ENCODE measurements at regions not wholly inside any gene's neighbourhood (a gene's known extent, or its start where the extent isn't known, plus 50 kb on each side); places are given as distances from the start of the nearest gene placed in this dataset.

DNA sequence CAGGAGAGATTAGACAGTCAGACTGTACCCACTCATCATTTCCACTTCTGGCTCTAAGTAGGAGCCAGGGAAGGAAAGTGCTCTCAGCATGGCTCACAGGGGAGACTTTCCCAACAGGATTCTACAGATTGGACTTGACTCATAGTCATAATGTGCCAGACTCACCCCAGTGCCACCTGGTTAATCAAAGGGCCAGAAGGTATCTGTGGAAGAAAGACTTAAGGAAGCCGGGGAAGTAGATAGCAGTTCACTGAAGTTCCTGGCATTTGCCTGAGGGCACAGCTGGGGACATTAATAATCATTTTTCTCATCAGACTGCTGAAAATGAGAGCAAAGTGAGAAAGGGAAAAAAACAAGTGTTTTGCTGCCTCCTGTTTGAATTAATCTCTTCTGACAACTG lies 717.5 kb downstream of the TUSC7 start:
- 92 to 100% methylated on average over 1 of the region's 1 CpG for WGBS, 2 donors (ENCODE audit: low coverage in 1 of 2)
- Histone ChIP-seq H3K36me3 (no peaks in the 10 kb centered on the region), H3K4me1 (no peaks in the 10 kb centered on the region), H3K27me3 (no peaks in the 10 kb centered on the region), H3K9me3 (no peaks in the 10 kb centered on the region), H3K4me3 (no peak overlapping the region), H3K27ac (no peak overlapping the region)
- TF ChIP-seq POLR2A (IDR thresholded peaks at IDR 0.05) (no peak), POLR2AphosphoS5 (IDR thresholded peaks at IDR 0.05) (no peak), EP300 (IDR thresholded peaks at IDR 0.05; ENCODE audit: low read depth) (no peak)
- TF ChIP-seq, protein P1, sequence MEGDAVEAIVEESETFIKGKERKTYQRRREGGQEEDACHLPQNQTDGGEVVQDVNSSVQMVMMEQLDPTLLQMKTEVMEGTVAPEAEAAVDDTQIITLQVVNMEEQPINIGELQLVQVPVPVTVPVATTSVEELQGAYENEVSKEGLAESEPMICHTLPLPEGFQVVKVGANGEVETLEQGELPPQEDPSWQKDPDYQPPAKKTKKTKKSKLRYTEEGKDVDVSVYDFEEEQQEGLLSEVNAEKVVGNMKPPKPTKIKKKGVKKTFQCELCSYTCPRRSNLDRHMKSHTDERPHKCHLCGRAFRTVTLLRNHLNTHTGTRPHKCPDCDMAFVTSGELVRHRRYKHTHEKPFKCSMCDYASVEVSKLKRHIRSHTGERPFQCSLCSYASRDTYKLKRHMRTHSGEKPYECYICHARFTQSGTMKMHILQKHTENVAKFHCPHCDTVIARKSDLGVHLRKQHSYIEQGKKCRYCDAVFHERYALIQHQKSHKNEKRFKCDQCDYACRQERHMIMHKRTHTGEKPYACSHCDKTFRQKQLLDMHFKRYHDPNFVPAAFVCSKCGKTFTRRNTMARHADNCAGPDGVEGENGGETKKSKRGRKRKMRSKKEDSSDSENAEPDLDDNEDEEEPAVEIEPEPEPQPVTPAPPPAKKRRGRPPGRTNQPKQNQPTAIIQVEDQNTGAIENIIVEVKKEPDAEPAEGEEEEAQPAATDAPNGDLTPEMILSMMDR (IDR thresholded peaks at IDR 0.05): no peak
- intact Hi-C loops (cut with DNase I; ENCODE audit: low total_unique reads) (no loop called here), in situ Hi-C loops (cut with MboI; ENCODE audit: low pct_ligation_motif_present in 1 of 4, low pct_unique_long_range_greater_than_20kb in 1 of 4, low sequenced_read_pairs in 3 of 4) (no loop called here)
- DNase-seq: no peak

GRCh38 chr3:117433427-117433826 lies 723.8 kb downstream of the TUSC7 start:
- no peaks in the 10 kb centered on the region for H3K4me1 ChIP-seq
- WGBS, 2 donors (ENCODE audit: low coverage in 1 of 2): 36 to 43% methylated on average over 1 of the region's 1 CpG
- TF ChIP-seq, protein P1 (IDR thresholded peaks at IDR 0.05): no peak
- TF ChIP-seq POLR2A (IDR thresholded peaks at IDR 0.05) (no peak), EP300 (IDR thresholded peaks at IDR 0.05; ENCODE audit: low read depth) (no peak), POLR2AphosphoS5 (IDR thresholded peaks at IDR 0.05) (no peak)
- DNase-seq: no peak
- H3K27ac ChIP-seq: no peak overlapping the region
- no peaks in the 10 kb centered on the region for H3K36me3 ChIP-seq
- intact Hi-C loops (cut with DNase I; ENCODE audit: low total_unique reads) (no loop called here), in situ Hi-C loops (cut with MboI; ENCODE audit: low pct_ligation_motif_present in 1 of 4, low pct_unique_long_range_greater_than_20kb in 1 of 4, low sequenced_read_pairs in 3 of 4) (no loop called here)
- no peaks in the 10 kb centered on the region for H3K9me3 ChIP-seq
- no peak overlapping the region for H3K4me3 ChIP-seq
- no peaks in the 10 kb centered on the region for H3K27me3 ChIP-seq

GRCh38 chr3:117434661-117435412 lies 725.3 kb downstream of the TUSC7 start:
- DNase-seq: no peak
- TF ChIP-seq POLR2AphosphoS5 (IDR thresholded peaks at IDR 0.05): no peak
- no peak for TF ChIP-seq EP300 (IDR thresholded peaks at IDR 0.05; ENCODE audit: low read depth)
- TF ChIP-seq, protein P1 (IDR thresholded peaks at IDR 0.05): no peak
- TF ChIP-seq POLR2A (IDR thresholded peaks at IDR 0.05): no peak

DNA sequence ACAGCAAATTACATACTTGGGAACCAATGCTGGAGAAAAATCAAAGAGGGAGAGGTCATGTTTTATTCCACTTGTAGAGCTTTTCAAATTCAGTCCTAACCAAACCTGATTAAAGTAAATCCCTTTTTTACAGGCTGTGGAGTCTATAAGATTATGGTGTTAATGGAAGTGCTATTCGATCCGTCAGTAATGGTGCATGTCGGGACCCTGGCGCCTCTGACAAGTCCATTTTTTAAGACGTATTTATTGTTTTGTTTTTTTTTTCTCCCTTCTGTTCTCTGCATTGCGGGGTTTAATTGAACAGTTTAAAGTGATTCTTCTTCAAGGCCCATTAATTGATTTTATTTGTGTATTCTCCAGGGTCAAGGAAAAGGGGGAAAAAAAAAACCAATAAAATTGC lies 725.9 kb downstream of the TUSC7 start:
- no peaks in the 10 kb centered on the region for H3K36me3 ChIP-seq
- no peaks in the 10 kb centered on the region for H3K4me1 ChIP-seq
- DNase-seq: no peak
- no peak overlapping the region for H3K4me3 ChIP-seq
- in situ Hi-C loops (cut with MboI; ENCODE audit: low pct_ligation_motif_present in 1 of 4, low pct_unique_long_range_greater_than_20kb in 1 of 4, low sequenced_read_pairs in 3 of 4): no loop called here
- WGBS, 2 donors (ENCODE audit: low coverage in 1 of 2): 95 to 96% methylated on average over 6 of the region's 6 CpGs
- no peaks in the 10 kb centered on the region for H3K9me3 ChIP-seq
- H3K27me3 ChIP-seq: no peaks in the 10 kb centered on the region
- H3K27ac ChIP-seq: no peak overlapping the region
- TF ChIP-seq, protein P1 (IDR thresholded peaks at IDR 0.05): no peak
- TF ChIP-seq POLR2A (IDR thresholded peaks at IDR 0.05) (no peak), EP300 (IDR thresholded peaks at IDR 0.05; ENCODE audit: low read depth) (no peak)
- intact Hi-C loops (cut with DNase I; ENCODE audit: low total_unique reads): no loop called here

More at GRCh38 chr3:117434661-117435412, 725.3 kb downstream of the TUSC7 start:
- in situ Hi-C loops (cut with MboI; ENCODE audit: low pct_ligation_motif_present in 1 of 4, low pct_unique_long_range_greater_than_20kb in 1 of 4, low sequenced_read_pairs in 3 of 4): no loop called here
- H3K36me3 ChIP-seq: no peaks in the 10 kb centered on the region
- H3K27ac ChIP-seq: no peak overlapping the region
- H3K9me3 ChIP-seq: no peaks in the 10 kb centered on the region
- H3K27me3 ChIP-seq: no peaks in the 10 kb centered on the region
- H3K4me1 ChIP-seq: no peaks in the 10 kb centered on the region
- no peak overlapping the region for H3K4me3 ChIP-seq
- intact Hi-C loops (cut with DNase I; ENCODE audit: low total_unique reads): no loop called here

Measured in transverse colon (tissue), 4 donors.